Activated CD4-positive, alpha-beta T cell treated with anti-CD3 and anti-CD28 coated beads, Interleukin-2, Interleukin-6, amounts not matched to agents 100 ng/mL and 50 ng/mL, durations not matched to agents 16 hours and 8 hours (primary cell): ENCODE measurements at regions not wholly inside any gene's neighbourhood (a gene's known extent, or its start where the extent isn't known, plus 50 kb on each side); places are given as distances from the start of the nearest gene placed in this dataset.
"Not testable (repeated sequence)": the region's sequence is repeated elsewhere in the genome, so short reads cannot be mapped to it uniquely, and the experiment has no call there.

ENCODE experiments used
- DNase-seq: peaks from one replicate; pipeline ENCODE4 v3.0.0-alpha.2; 2020

DNA sequence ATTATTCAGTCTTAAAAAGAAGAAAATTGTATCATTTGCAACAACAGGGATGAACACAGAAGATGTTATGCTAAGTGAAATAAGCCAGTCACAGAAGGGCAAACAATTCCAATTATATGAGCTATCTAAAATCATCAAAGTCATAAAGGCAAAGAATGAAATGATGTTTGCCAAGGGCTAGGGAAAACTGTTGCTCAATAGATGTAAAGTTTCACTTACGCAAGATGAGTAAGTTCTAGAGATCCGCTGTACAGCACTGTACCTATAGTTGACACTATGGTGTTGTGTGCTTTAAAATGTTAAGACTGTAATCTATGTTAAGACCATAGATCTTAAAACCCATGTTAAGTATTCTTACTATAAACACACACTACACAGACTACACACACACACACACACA, 904.6 kb upstream of the LRRN3 start:
- DNase-seq = no peak

DNA sequence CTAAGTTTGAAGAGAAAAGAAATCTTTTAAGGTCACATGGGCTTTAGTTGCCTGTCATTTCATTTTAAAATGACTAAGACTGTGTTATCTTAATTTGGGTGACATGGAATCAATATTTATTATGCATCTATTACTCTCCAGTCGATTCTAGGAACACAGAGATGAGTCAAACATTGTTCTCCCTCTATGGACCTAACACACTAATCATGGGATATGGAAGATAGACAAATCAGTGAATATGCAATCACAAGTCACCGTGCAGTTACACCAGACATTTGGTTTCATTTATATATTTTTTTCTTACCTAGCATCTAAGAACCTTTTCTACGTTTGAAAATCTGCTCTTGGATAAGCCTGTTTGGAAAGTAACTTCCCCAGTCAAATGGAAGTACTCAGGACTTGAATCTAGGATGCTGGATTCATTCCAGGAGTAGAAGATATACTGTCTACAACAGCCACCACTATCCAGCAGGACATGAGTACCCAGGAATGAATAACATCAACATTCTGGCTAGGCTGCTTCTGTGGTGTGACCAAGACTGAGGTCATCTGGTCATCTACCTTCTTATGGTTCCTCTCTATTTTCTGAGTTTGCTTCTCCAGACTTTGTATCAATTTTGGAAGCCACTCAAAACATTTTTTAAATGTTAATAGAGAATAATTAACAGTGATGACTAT, 902.9 kb upstream of the LRRN3 start:
- no peak for DNase-seq

DNA sequence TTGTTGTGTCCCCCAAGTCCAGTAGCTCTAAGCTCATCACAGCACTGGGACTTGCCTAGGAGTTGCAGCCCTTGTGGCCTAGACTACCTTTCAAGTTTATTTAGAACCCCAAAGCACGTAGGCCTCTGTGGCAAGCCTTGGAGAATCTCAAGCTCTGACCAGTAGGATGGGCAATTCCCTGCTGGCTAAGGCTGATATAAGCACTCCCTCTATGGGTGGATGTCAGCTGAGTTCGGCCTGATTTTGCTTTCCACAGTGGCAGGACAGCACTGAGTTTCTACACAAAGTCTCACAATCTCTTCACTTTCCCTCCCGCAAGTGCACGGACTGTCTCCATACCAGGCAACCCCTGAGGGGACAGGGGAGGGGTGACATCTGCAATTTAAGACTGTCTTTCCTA, 886.4 kb upstream of the LRRN3 start:
- no peak for DNase-seq

DNA sequence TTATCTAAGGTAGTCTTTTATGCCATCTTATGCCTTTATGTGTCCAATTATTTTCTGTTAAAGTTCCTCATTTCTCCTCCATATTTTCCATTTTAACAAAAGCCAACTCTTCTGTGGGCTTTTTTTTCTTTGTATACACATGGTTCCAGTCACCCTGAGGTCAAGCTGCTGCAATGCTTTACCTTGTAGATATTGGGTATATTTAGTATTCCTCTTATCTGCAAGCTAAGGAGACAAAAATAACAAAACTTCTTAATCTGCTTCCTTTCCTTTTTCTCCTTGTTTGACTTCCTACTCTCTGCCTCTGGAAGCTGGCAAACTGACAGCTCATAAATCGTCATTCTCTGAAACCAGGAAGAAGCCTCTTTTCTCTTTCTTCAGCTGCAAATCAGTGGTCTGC, 885.0 kb upstream of the LRRN3 start:
- no peak for DNase-seq

DNA sequence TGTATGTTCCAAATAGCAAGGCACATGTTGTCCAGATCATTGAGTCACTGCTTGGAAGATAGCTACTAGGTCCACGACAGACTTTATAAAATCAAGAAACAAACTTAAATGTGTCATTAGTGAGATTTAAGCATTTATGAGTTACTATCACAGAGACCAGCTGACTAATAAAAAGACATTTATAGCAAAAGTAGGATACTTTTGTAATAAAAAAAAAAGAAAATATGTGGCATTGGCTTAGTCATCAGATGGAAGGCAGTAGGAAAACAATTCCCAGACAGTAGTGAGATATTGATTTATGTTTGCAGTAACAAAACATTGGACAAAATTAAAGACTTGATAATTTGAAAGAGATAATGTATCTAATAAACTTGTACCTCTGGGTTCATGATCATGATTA, 881.0 kb upstream of the LRRN3 start:
- DNase-seq = no peak

DNA sequence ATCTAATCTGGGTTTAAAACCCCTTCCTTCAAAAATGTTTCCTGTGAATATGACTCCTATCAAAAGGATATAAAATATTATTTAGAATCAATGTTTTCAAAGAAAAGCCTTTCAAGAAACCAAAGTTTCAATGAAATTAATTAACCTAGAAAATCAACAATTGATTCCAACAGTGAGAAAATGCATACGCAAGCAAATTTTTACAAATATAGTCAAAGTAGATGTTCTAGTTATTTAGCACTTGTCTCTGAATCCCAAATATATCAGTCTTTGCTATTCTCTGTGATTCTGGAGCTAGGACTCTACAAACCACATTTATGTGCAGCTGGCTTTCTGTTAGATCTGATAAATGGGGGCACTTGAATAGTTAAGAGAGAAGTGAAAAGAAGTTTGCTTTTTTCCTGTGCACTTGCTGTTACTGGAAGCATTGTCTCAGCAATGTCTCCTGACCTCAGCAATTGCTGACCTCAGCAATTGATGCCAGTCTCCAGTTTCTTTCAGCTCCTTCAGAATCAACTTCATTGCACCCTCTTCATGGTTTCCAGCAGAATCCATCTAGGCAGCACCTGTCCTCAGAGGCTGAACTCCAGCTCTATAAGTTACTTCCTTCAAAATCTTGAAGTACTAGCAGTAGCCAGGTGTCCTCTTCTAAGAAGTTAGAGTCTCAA, 879.9 kb upstream of the LRRN3 start:
- no peak for DNase-seq

DNA sequence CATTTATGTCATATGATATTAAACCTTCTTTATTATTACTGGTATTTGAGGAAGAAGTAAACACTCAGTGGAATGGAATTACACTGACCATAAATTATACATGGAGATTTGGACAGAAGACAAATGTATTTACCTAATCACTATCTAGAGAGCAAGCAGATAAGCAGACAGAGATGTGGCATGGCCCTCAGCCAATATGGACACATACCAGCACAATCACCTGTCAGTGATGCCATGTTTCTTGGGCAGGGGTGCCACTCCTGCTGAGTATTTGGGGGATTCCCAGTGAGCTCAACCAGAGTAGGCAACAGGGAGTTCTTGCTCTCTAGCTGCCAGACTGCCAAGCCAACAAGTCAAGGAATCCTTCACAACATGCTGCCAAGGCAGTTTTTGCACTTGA, 866.3 kb upstream of the LRRN3 start:
- DNase-seq = no peak

DNA sequence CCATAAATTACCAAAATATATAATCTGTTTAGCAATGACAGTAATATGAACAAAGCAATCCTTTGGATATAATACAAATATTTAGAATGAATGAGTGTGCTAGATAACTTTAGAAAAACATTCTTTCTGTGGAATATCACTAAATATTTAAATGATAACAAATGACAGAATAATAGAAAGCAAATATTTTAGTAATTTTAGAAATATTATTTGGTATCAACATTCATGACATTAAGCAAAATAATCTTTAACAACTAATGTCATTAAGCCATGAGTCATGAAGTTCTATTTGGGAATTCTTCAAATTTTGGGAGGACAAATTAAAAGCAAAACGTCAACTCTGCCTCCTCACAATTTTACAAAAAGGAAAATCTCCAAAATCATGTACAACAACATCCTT, 844.8 kb upstream of the LRRN3 start:
- DNase-seq = no peak

DNA sequence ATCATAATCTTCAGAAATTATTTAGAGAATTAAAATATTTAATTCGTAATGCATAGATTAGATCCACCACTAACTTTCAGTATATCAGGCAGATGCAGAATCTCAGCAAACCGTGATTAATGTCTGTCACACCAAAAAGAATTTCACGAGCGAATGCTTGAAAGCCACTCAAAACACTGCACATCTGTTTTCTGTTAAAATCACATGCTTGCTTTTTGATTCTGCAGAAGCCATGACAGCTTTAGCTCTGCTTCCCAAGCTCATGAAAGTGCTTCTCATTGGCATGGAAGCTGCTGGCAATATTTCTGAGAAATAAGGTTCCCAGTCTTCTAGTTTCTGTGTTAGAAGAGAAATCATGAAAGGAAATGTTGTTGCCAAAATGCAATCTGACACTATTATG, 837.8 kb upstream of the LRRN3 start:
- no peak for DNase-seq

DNA sequence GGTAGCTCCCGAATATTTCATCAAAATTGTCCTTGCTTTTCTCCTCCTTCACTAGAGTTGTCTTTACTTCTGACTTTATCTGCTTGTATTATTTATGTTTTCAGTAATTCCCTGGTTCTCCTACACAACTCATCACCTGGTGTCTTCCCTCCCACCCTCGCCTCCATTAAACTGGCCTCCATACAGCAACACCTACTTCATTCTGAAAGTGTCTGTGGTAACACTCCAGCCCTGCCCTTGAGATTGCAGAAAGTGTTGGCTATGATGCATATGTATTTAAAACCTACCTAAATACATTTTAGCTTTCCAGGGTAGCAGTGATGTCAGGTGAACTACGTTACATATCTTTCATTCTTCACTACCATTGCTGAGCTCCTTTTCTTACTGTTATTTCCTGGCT, 833.3 kb upstream of the LRRN3 start:
- no peak for DNase-seq

DNA sequence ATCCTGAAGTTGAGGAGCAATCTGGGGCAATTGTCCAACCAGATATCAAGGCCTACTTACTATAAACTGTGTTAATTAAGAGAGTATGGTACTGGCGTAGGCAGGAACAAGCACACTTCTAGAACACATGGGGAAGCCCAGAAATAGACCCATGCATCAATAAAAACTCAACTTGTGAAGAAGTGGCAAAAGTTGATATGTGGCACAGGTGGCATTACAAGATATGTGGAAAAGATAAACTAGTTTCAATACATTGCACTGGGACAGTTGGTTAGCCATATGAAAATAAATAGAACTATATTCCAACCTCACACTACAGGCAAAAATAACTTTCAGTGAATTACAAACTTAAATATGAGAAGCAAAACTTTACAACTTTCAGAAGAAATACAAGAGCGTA, 828.7 kb upstream of the LRRN3 start:
- DNase-seq = no peak

DNA sequence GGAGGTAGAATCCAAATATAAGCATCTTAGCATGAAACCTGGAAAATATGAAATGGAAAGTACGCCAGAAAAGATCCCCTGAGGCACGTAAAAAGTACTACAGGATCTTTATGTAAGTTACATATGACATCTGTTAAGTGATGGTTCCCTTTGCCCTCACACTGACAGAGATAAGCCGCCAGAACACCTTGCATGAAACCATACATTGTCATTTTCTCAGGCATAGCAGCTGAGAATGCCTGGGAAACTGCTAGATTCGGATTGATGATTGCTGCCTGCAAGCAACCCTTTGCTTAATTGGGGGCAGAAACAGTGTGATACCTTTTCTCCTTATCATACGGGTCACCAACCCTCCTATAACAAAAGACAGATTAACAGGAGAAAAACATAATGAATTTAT, 826.6 kb upstream of the LRRN3 start:
- no peak for DNase-seq

DNA sequence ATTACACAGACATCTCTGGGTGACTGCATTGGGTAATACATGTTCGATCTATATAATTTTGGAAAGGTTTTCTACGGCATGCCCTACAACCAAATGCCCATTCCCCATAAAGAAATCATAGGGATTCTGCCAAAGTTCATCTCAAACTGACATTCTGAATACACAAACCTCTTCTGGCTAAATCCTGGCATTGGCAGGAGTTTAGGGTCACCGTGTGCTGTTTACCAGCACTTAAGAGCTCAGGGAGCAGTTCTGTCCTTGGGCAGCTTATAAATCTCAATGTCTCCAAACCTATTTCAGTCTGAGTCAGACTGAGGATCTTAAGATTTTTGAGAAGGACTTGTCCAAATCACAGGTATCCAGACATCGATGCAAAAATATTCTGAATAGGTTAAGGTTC, 809.6 kb upstream of the LRRN3 start:
- no peak for DNase-seq

DNA sequence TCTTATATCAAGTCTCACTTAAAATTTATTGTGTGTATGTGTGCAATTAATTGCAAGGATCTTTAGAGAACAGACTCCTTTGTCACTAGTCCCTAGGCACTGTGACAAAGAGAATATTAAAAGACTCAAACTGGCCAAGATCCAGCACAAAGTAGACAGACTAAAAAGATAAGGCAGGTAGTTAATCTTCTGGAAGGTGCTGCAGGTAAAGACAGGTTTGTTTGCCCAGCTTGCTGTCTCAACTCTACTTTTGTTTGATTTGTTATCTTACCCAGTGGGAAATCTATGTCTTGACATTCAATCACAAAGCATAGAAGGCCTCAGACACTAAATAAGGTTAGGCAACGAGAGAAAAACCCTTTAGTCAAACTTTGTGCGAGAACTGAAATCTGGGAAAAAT, 807.9 kb upstream of the LRRN3 start:
- DNase-seq = no peak

DNA sequence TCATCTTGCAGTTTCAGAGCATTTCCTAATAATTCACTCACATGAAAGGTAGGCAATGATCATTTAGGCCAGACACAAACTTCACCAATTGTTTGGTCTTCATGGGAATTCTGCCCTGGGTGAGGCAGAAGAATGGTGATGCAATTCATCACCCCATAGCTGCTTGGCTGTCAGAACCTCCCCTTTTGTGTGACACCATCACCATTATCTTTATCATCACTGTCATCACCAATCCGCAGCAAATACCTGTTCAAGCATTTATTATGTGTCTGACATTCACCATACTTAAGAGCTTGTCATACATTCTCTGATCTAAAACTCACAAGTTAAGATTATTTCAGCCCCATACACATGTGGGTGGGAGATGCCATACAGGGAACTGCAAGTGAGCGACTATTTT, 799.5 kb upstream of the LRRN3 start:
- no peak for DNase-seq

DNA sequence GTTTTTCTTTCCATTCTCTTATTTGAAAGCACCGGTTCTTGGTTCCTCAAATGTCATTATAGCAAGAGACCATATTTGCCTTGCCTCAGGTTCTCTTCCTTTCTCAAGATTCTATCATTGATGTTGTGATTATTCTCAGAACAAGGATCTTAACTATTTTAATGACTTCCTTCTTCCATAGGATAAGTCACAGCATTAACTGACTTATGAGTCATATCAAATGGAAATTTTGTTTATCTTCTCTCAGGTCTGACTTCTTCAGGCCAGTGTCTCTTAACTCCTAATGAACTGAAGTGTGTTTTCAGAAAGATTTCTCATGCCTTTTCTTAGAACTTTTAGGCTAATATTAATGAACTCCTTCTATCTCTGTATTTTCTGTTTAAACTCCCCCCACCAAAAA, 794.6 kb upstream of the LRRN3 start:
- no peak for DNase-seq

DNA sequence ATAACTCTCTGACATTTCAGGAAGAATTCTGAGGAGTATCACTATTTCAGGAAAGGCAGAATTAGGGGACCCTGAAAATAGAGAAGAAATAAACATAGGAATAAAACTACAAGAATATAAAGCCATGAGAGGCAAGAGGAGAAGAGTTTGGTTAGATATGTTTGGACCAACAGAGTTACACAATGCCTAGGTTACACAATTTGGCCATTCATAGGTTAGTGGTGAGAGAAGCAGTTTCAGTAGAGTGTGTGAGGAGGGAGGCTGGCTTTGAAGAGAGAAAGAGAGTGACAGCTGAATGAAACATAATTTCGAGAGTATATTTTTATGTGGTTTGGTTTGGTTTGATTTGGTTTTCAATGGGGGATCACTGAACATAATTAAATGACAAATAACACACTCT, 783.2 kb upstream of the LRRN3 start:
- DNase-seq = no peak

DNA sequence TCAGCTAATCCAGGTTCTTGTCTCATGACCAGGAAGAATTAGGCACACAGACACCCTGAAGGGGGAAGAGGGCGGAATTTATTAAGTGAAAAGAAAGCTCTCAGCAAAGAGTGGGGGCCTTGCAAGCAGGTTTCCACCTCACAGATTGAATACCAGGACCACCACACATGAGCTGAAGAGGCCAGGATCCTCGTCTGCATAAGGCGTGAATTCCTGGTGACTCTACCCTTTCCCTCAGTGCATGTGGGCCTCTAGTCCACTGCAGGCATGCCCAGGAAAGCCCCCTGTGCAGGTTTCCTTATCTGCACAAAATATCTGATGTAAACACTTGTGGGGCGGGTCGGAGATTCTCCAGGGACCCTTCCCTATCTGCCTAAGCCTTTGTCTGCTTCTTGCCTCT, 782.1 kb upstream of the LRRN3 start:
- DNase-seq = no peak

DNA sequence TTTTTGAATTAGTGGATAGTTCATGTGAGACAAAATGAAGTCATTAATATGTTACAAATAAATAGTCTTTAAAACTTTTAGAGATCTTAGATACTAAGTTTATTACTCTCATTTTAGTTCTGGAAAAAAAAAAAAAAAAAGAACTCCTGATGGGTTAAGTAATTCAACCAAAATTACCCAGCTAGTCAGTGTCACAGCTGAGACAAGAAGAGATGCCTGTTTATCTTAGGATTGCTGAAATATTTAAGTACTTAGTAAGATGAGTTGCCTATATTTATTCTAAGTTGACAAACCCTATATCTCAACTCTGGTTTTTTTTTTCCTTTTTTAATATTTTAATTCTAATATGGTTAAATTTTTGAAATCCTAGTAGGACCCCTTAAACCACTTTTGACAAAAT, 781.0 kb upstream of the LRRN3 start:
- DNase-seq = no peak

DNA sequence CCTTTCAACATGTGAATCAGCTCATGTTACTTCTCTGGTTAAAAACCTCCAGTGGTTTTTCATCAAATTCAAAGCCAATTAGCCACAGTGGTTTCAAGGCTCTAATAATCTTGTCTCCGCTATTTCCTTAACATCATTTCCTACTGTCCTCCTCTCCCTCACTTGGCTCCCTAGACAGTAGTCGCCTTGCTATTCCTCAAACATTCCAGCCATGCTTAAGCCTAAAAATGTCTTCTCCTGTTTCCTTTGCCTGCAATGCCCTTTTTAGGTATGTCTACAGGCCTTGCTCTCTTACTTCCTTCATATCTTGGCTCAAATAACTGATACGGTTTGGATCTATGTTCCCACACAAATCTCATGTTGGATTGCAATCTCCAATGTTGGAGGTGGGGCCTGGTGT, 779.4 kb upstream of the LRRN3 start:
- no peak for DNase-seq

DNA sequence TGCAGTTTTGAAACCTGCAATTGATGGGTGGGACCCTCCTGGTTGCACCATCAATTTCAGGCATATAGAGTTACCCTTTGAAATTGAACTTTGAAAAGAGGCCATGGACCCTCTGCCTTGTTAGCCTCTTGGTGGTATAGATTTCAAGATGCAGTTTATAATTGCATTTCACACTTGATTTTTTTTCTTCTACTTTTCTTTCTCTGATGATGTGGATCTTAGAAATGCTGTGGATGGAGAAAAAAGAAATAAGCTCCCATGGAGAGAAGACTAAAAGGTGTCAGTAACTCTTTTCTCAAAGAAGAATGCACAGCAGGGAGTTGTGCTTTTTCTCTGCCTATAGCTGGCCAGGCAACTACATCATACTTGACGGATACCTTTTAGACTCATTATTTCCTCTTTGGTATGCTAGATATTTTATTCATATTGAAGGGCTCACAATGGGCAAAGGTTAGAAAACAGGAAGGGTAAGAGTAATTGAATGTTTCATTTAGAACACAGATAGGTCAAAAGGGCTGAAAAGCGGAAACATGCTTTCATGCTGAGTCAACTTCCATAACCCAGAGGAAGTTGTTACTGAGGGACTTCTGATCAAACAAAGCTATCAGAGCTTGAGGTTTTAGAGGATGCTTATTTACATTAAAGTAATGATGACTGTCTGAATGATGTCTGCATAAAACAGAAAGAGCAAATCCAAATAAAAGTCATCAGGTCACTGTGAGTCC, 773.2 kb upstream of the LRRN3 start:
- DNase-seq = no peak

DNA sequence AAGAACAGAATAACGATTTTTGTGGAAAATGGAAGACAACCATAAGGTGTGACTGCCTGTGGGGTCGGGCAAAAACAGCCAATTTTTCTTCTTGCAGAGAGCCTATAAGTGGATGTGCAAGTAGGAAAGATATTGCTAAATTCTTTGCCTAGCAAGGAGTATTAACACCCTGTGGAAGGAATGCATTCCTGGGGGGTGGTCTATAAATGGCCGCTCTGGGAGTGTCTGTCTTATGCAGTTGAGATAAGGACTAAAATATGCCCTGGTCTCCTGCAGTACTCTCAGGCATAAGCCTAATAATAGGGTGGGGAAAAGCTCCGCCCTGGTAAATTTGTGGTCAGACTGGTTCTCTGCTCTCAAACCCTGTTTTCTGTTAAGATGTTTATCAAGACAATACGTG, 770.6 kb upstream of the LRRN3 start:
- not testable (repeated sequence) for DNase-seq

DNA sequence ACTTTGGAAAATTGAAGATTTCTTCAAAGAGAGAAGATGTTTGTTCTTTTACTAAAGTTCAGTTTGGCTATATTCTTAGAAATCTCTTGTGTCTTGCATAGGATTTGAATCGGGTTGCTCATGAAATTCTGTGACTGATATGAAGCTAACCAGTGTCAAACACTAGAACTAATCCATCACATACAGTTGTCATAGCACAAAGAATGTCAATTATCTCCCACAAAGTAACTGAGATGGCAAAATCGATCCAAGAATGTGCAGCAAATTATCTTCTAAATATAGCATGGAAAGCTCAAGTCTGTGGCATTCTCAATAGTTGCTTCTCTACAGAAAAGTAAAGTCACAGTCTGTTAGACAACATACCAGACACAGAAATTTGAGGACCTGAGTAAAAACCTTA, 768.1 kb upstream of the LRRN3 start:
- DNase-seq = no peak

DNA sequence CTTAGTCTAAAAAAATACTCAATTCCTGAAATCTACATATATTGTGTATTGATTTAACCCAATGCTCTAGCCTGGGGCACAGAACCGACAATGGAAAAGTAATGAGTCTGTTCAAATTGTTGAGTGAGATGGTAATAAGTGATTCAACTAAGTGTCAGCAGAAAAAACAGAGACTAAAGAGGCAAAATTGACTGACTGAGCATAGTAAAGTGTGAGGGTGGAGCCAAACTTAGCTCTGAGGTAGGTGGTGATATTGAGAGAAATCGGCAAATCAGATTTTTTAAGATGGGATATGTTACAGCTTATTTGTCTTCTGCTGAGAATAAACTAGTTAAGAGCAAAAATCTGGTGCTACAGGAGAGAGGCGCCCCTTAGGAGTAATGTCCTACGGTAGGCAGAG, 764.0 kb upstream of the LRRN3 start:
- no peak for DNase-seq

DNA sequence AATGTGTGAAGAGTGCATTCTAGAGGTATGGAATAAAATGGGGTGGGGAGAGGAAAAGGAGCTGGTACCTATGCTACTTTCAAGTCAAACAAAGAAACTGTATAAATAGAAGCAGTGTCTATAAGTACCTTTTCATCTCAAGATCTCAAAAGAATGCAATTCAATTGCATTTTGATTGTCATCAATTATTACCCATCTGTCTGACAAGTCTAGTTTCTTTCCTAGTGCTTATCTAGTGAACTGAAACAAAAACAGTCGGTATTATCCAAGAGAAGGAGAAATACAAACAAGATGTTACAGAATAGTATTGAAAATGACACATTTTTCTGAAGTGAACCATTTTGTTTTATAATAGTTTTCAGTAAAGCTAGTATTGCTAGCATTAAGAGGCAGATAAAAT, 754.5 kb upstream of the LRRN3 start:
- no peak for DNase-seq
